ENCODE measurements at regions not wholly inside any gene's neighbourhood (a gene's known extent, or its start where the extent isn't known, plus 50 kb on each side); places are given as distances from the start of the nearest gene placed in this dataset.

DNA sequence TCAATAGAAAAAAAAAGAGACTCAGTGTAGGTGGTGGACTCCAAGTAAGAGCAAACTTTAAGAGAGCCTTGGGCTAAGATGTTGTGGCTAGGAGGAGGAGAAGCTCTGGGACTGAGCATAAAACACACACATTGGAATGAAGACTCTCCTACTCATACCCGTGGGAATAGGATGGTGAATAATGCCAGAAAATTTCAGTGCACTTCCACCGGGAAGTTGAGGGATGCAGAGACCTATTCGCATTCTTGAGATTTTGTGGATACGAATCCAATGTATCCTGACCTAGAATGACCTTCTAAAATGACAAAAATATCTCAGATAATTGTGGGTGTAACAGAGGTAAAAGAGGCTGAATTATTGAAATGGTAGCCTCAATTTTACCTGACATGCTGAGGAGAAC, 388.7 kb upstream of the SGO1 start:
- peaks cover 0 to 5% of the 10 kb centered on the region in 2 donors for H3K9me3 ChIP-seq
- TF ChIP-seq, protein P1, sequence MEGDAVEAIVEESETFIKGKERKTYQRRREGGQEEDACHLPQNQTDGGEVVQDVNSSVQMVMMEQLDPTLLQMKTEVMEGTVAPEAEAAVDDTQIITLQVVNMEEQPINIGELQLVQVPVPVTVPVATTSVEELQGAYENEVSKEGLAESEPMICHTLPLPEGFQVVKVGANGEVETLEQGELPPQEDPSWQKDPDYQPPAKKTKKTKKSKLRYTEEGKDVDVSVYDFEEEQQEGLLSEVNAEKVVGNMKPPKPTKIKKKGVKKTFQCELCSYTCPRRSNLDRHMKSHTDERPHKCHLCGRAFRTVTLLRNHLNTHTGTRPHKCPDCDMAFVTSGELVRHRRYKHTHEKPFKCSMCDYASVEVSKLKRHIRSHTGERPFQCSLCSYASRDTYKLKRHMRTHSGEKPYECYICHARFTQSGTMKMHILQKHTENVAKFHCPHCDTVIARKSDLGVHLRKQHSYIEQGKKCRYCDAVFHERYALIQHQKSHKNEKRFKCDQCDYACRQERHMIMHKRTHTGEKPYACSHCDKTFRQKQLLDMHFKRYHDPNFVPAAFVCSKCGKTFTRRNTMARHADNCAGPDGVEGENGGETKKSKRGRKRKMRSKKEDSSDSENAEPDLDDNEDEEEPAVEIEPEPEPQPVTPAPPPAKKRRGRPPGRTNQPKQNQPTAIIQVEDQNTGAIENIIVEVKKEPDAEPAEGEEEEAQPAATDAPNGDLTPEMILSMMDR (IDR thresholded peaks at IDR 0.05): no peak
- no peaks in the 10 kb centered on the region for H3K36me3 ChIP-seq
- no peaks in the 10 kb centered on the region for H3K4me1 ChIP-seq
- DNase-seq (ENCODE audit: low spot score in 2 of 2): no peak
- intact Hi-C loops (cut with DNase I): no loop called here
- no peaks in the 10 kb centered on the region for H3K27me3 ChIP-seq
- H3K27ac ChIP-seq: no peak overlapping the region
- H3K4me3 ChIP-seq: no peak overlapping the region

DNA sequence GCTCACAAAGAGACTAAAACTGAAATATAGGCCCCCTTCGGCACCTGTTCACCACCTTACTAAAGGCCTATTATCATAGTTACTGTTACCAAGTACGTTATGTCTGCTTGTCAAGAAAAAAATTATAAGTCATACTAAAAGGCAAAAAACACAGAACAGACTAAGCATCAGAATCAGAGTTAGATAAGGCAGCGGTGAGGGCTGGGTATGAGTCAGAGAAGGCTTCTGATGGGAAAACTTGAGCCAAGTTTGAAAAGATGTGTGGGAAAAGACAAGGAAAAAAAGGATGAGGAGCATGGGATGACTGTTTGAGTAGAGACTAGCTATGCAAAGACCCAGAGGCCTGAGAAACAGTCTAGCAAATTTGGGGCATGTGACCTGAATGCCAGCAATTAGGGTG, 387.2 kb upstream of the SGO1 start:
- peaks cover 0 to 4% of the 10 kb centered on the region in 2 donors for H3K9me3 ChIP-seq
- intact Hi-C loops (cut with DNase I): no loop called here
- H3K36me3 ChIP-seq: no peaks in the 10 kb centered on the region
- H3K27me3 ChIP-seq: no peaks in the 10 kb centered on the region
- DNase-seq (ENCODE audit: low spot score in 2 of 2): no peak
- no peaks in the 10 kb centered on the region for H3K4me1 ChIP-seq
- no peak overlapping the region for H3K4me3 ChIP-seq
- TF ChIP-seq, protein P1 (IDR thresholded peaks at IDR 0.05): no peak
- no peak overlapping the region for H3K27ac ChIP-seq

DNA sequence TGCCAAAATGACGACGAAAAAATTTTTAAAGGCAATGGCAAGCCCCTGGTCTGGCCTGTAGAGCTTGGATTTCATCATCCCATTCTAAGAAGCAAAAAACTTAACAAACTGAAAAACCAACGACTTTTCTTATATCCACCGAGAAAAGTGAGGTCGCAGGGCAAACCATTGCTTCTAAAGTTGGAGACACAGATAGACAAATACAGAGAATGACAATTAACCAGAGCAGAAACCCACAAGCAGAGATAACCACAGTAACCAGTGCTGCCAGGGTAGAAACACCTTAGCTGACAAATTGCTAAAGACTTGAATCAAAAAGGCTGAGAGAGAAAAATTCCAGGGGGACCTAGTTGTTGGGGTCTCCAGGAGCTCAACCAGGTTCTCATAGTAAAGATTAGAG, 386.5 kb upstream of the SGO1 start:
- H3K4me3 ChIP-seq: no peak overlapping the region
- H3K4me1 ChIP-seq: no peaks in the 10 kb centered on the region
- H3K36me3 ChIP-seq: no peaks in the 10 kb centered on the region
- DNase-seq (ENCODE audit: low spot score in 2 of 2): no peak
- intact Hi-C loops (cut with DNase I): no loop called here
- H3K27me3 ChIP-seq: no peaks in the 10 kb centered on the region
- TF ChIP-seq, protein P1 (IDR thresholded peaks at IDR 0.05): no peak
- H3K9me3 ChIP-seq: no peaks in the 10 kb centered on the region
- no peak overlapping the region for H3K27ac ChIP-seq

DNA sequence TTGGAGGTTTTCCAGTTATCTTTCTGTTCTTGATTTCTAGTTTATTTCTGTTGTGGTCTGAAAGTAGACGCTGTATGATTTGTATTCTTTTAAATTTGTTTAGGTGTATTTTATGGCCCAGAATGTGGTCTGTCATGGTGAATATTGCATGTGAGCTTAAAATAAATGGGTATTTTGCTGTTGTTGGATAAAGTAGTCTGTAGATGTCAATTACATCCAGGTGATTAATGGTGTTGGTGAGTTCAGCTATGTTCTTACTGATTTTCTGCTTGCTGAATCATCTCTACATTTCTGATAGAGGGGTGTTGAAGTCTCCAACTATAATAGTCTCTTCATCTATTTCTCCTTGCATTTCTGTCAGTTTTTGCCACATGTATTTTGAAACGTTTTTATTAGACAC, 383.3 kb upstream of the SGO1 start:
- intact Hi-C loops (cut with DNase I): no loop called here
- H3K9me3 ChIP-seq: no peaks in the 10 kb centered on the region

DNA sequence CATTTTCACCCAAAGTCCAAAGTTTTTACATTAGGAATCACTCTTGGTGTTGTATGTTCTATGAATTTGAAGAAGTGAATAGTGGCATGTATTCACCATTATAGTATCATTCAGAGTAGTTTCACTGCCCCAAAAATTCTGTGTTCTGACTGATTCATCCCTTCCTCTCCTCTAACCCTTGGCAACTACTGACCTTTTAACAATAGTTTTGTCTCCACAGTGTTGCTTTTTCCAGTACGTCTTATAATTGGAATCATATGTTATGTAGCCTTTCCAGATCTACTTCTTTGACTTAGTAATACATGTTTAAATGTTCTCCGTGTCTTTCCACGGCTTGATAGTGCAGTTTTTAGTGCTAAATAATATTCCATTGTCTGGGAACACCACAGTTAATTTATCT, 379.0 kb upstream of the SGO1 start:
- H3K9me3 ChIP-seq: no peaks in the 10 kb centered on the region
- no peak for DNase-seq (ENCODE audit: low spot score in 2 of 2)
- intact Hi-C loops (cut with DNase I): no loop called here
- no peaks in the 10 kb centered on the region for H3K4me1 ChIP-seq
- H3K27me3 ChIP-seq: no peaks in the 10 kb centered on the region
- H3K4me3 ChIP-seq: no peak overlapping the region
- TF ChIP-seq, protein P1 (IDR thresholded peaks at IDR 0.05): no peak
- H3K36me3 ChIP-seq: no peaks in the 10 kb centered on the region
- H3K27ac ChIP-seq: no peak overlapping the region

More for the DNA sequence above, 383.3 kb upstream of the SGO1 start:
- no peaks in the 10 kb centered on the region for H3K4me1 ChIP-seq
- no peaks in the 10 kb centered on the region for H3K27me3 ChIP-seq
- TF ChIP-seq, protein P1 (IDR thresholded peaks at IDR 0.05): no peak
- H3K36me3 ChIP-seq: no peaks in the 10 kb centered on the region
- no peak overlapping the region for H3K27ac ChIP-seq
- no peak overlapping the region for H3K4me3 ChIP-seq
- no peak for DNase-seq (ENCODE audit: low spot score in 2 of 2)

DNA sequence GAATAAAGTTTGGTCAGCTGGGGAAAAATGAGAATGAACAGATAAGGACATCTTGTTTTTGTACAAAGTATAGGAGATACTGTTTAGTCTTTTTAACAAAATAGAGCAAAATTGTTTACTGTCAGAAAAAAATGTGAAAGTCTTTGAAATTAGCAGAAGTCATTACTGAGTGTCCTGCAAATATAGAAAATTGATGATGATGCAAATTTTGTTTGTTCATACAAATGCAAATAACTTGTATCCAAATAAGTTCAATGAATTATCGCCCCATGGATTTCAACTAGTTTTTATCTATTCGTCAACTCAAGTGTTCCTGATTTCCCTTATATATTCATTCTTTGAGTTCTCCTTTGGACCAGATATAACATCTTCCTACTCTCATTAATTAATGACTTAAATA, 378.0 kb upstream of the SGO1 start:
- no peaks in the 10 kb centered on the region for H3K4me1 ChIP-seq
- H3K27ac ChIP-seq: no peak overlapping the region
- H3K27me3 ChIP-seq: no peaks in the 10 kb centered on the region
- H3K36me3 ChIP-seq: no peaks in the 10 kb centered on the region
- DNase-seq (ENCODE audit: low spot score in 2 of 2): no peak
- intact Hi-C loops (cut with DNase I): no loop called here
- no peaks in the 10 kb centered on the region for H3K9me3 ChIP-seq
- H3K4me3 ChIP-seq: no peak overlapping the region
- TF ChIP-seq, protein P1 (IDR thresholded peaks at IDR 0.05): no peak

All from ascending aorta (tissue), 2 donors.